ENCODE measurements at regions not wholly inside any gene's neighbourhood (a gene's known extent, or its start where the extent isn't known, plus 50 kb on each side); places are given as distances from the start of the nearest gene placed in this dataset.
"Not testable (repeated sequence)": the region's sequence is repeated elsewhere in the genome, so short reads cannot be mapped to it uniquely, and the experiment has no call there.

- not testable (repeated sequence) for DNase-seq (ENCODE audit: low read depth)
Observed at GRCh38 chr4:68720723-68721122, 50.3 kb upstream of the UGT2B15 start.

DNA sequence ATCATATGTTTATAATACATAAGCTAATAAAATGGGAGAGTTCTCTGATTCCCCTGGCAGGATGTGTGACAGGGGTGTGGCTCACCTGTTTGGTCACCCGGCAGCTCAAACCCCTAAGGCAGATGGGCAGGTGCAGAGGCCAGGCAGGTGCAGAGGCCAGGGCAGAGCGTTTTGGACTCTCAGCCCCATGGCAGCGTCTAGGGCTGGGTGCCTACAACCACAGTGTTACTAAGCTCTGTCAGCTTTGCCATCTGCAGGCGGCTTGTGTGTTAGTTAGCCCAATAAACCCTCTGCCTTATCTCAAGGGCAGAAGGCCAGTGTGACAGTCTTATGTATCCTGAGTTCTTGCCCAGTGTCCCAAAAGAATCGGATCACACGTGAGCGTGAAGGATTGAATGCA is 54.0 kb upstream of the UGT2B15 start:
- DNase-seq (ENCODE audit: low read depth): no peak

GRCh38 chr4:68724922-68725321 is 54.5 kb upstream of the UGT2B15 start:
- no peak for DNase-seq (ENCODE audit: low read depth)

- DNase-seq (ENCODE audit: low read depth): no peak
Observed at GRCh38 chr4:68732653-68733466, 62.4 kb upstream of the UGT2B15 start.

DNA sequence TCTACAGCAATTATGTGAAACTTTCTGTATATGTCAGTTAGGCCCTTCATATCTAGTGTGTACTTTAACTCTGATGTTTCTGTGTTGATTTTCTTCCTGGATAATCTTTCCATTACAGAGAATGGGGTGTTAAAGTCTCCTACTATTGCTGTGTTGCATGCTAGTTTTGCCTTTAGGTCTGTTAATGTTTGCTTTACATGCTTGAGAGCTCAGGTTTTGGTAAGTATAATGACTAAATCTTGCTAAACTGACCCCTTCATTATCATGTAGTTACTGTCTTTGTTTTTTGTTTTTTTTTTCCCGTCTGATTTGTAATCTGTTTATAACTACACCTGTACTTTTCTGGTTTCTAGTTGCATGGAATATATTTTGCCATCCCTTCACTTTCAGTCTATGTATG is 63.6 kb upstream of the UGT2B15 start:
- DNase-seq (ENCODE audit: low read depth): no peak

DNA sequence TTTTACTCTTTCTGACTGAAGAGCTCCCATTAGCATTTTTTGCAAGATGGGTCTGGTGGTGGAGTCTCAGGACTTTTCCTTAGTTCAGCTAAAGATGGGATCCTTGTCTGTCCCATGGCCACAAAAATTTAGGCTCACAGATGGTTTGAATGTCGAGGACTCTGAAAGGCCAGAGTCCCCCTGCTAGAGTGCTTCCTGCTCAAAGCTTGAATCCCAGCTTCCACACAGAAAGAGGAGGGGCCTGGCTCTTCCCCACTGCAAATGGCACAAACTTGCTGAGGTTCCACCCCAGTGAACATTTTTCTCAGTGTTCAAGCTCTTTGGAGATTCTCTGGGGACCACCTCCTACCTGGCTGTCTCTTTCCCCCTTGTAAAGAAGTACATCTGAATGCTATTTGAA is 64.7 kb upstream of the UGT2B15 start:
- DNase-seq (ENCODE audit: low read depth): no peak

GRCh38 chr4:68736813-68737212 is 66.4 kb upstream of the UGT2B15 start:
- no peak for DNase-seq (ENCODE audit: low read depth)

- no peak for DNase-seq (ENCODE audit: low read depth)
Observed at GRCh38 chr4:68738036-68738435, 67.6 kb upstream of the UGT2B15 start.

- DNase-seq (ENCODE audit: low read depth): no peak
Observed at GRCh38 chr4:68744368-68744767, 71.4 kb upstream of the UGT2B10 start.

DNA sequence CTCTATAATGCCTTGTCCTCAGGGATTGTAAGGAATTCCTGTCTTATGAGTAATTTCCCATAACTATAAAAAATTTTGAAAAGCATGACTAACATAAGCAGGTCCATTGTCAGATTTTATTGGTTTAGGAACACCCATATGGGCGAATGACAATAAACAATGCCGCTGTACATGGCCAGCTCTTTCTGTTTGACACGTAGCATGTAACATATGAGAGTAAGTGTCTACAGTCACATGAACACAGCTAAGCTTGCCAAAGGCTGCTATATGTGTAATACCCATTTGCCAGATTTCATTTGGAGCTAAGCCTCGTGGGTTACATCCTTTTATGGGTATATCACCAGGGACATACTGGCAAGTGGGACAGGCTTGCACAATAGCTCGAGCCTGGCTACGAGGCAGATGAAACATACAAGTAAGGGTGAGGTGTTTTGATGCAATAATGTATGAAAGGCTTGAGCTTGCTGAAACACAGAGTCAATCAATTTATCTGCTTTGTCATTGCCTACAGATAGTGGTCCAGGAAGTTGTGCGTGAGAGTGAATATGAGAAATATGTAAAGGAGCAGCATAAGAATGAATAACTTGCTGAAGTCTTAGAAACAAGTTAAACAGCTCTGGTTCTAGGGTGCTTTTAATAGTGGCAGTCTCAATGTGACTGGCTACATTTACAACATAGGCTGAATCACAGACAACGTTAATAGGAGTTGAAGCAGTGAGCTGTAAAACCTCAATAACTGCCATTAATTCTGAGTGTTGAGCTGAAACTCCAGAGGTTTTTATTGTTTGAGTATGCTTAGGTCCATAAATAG is 67.4 kb upstream of the UGT2B10 start:
- no peak for DNase-seq (ENCODE audit: low read depth)

GRCh38 chr4:68750555-68750954 is 65.2 kb upstream of the UGT2B10 start:
- DNase-seq (ENCODE audit: low read depth): no peak

DNA sequence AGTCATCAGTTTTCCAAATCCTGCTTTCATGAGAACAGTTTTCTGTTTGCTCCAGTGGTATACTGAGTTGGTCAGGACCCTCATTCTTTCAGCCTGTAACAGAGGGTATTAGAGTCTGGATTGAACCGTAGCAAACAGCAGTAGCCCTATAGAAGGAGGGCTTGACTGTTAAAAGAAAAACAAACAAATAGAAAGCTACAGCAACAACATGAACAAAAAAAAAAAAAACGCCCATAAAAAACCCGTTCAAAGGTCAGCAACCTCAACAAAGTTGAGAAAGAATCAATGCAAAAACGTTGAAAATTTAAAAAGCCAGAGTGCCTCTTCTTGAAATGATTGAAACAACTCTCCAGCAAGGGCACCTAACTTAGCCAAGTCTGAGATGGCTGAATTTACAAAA is 64.7 kb upstream of the UGT2B10 start:
- DNase-seq (ENCODE audit: low read depth): no peak

DNA sequence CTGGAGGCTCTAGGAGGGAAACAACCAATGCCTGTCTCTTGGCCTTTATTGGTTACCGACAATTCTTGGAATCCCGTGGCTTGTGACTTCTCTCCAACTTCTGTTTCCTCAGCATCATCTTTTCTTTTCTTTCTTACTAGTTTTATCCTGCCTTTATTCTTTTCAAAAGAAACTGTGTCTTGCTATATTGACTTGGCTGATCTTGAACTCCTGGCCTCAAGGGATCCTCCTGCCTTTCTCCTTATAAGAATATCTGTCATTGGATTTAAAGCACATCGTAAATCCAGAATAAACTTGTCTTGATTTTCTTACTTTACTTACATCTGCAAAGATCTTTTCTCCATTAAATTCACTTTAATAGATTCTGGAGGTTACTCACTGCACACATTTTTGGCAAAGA is 49.9 kb upstream of the UGT2B10 start:
- peak; percentile 28 for DNase-seq (ENCODE audit: low read depth)

Data from forelimb muscle (tissue), 1 donor.